Smooth muscle cell (in vitro differentiated cells): ENCODE measurements at regions not wholly inside any gene's neighbourhood (a gene's known extent, or its start where the extent isn't known, plus 50 kb on each side); places are given as distances from the start of the nearest gene placed in this dataset.

Experiments used
- DNase-seq: peaks from one replicate; lab custom pipeline; 2025; ENCODE audit not compliant: unreplicated experiment; lab: John Stamatoyannopoulos, UW
- H2AFZ ChIP-seq: fragments of 200-600 bp; sonication (generic); 2 replicates; pipeline ENCODE4 v1.6.0; 2016; ENCODE audit warnings: antibody characterized with exemption, low read depth, mild to moderate bottlenecking
- H3F3A ChIP-seq: fragments of 200-600 bp; sonication (generic); 2 replicates; pipeline ENCODE4 v1.6.0; 2017; ENCODE audit warnings: antibody characterized with exemption, low read depth
- H3K27ac ChIP-seq: fragments of 200-600 bp; sonication (generic); 2 replicates; pipeline ENCODE4 v1.5.1; 2016; ENCODE audit warnings: low read depth, mild to moderate bottlenecking
- H3K27me3 ChIP-seq: fragments of 200-600 bp; sonication (generic); 2 replicates; pipeline ENCODE4 v1.6.1; 2016; ENCODE audit warnings: low read depth, mild to moderate bottlenecking
- H3K36me3 ChIP-seq: fragments of 200-600 bp; sonication (generic); 2 replicates; pipeline ENCODE4 v1.5.1; 2016; ENCODE audit warnings: low read depth
- H3K4me1 ChIP-seq: fragments of 200-600 bp; sonication (generic); 2 replicates; pipeline ENCODE4 v1.5.1; 2016; ENCODE audit warnings: low read depth
- H3K4me2 ChIP-seq: fragments of 200-600 bp; sonication (generic); 2 replicates; pipeline ENCODE4 v1.6.0; 2016; ENCODE audit warnings: mild to moderate bottlenecking
- H3K4me3 ChIP-seq: fragments of 200-600 bp; sonication (generic); 2 replicates; pipeline ENCODE4 v1.5.1; 2016; ENCODE audit warnings: mild to moderate bottlenecking
- H3K79me2 ChIP-seq: fragments of 200-600 bp; sonication (generic); 2 replicates; pipeline ENCODE4 v1.6.0; 2016; ENCODE audit warnings: low read depth, mild to moderate bottlenecking
- H3K9ac ChIP-seq: fragments of 200-600 bp; sonication (generic); 2 replicates; pipeline ENCODE4 v1.6.0; 2016; ENCODE audit warnings: low read depth
- H3K9me3 ChIP-seq: fragments of 200-600 bp; sonication (generic); replicated peaks from 2 replicates; pipeline ENCODE4 v1.5.1; 2016; ENCODE audit warnings: low read depth
- H4K20me1 ChIP-seq: fragments of 200-600 bp; sonication (generic); 2 replicates; pipeline ENCODE4 v1.6.0; 2016; ENCODE audit warnings: low read depth
- CTCF ChIP-seq: fragments of 200-600 bp; sonication (generic); IDR thresholded peaks from 2 replicates; pipeline ENCODE4 v1.5.1; 2017; ENCODE audit warnings: borderline replicate concordance, mild to moderate bottlenecking, antibody characterized with exemption; ENCODE audit not compliant: insufficient read depth, poor library complexity, severe bottlenecking
- WGBS: methylation state at CpG from one replicate; pipeline ENCODE4 v1.1.7; 2016; ENCODE audit warnings: low lambda C conversion rate; 5-methylcytosine and 5-hydroxymethylcytosine counted together

GRCh38 chr14:34232790-34233189 lies 229.2 kb downstream of the SPTSSA start:
- no peak for TF ChIP-seq CTCF
- 88% methylated on average over 2 of the region's 2 CpGs for whole genome bisulfite sequencing
- no peaks in the 10 kb centered on the region for H3K4me1 ChIP-seq
- H3K27ac ChIP-seq, result no peak overlapping the region
- H3K79me2 ChIP-seq, result no peaks in the 10 kb centered on the region
- H4K20me1 ChIP-seq, result no peaks in the 10 kb centered on the region
- no peak overlapping the region for H2AFZ ChIP-seq
- no peak overlapping the region for H3K4me3 ChIP-seq
- no peaks in the 10 kb centered on the region for H3K9me3 ChIP-seq
- no peak for DNase-seq
- no peaks in the 10 kb centered on the region for H3K36me3 ChIP-seq
- no peaks in the 10 kb centered on the region for H3F3A ChIP-seq
- H3K9ac ChIP-seq, result no peak overlapping the region
- H3K27me3 ChIP-seq, result no peaks in the 10 kb centered on the region
- no peak overlapping the region for H3K4me2 ChIP-seq

GRCh38 chr14:34231626-34232025 lies 230.4 kb downstream of the SPTSSA start:
- Histone ChIP-seq H3K9ac (no peak overlapping the region), H3K27ac (no peak overlapping the region), H3K4me2 (no peak overlapping the region), H3K9me3 (no peaks in the 10 kb centered on the region), H4K20me1 (no peaks in the 10 kb centered on the region), H3K27me3 (no peaks in the 10 kb centered on the region), H3K4me1 (no peaks in the 10 kb centered on the region), H3K79me2 (no peaks in the 10 kb centered on the region), H3K4me3 (no peak overlapping the region), H2AFZ (no peak overlapping the region), H3F3A (no peaks in the 10 kb centered on the region), H3K36me3 (no peaks in the 10 kb centered on the region)
- TF ChIP-seq CTCF, result no peak
- no peak for DNase-seq
- 68% methylated on average over 5 of the region's 5 CpGs for WGBS

GRCh38 chr14:34229140-34229539 lies 232.9 kb downstream of the SPTSSA start:
- DNase-seq, result no peak
- no peaks in the 10 kb centered on the region for H3K9me3 ChIP-seq

More at GRCh38 chr14:34229140-34229539, 232.9 kb downstream of the SPTSSA start:
- Histone ChIP-seq H3K4me2 (no peak overlapping the region), H3K79me2 (no peaks in the 10 kb centered on the region), H3K36me3 (no peaks in the 10 kb centered on the region), H3K4me3 (no peak overlapping the region), H4K20me1 (no peaks in the 10 kb centered on the region), H3K9ac (no peak overlapping the region), H3K4me1 (no peaks in the 10 kb centered on the region), H3K27me3 (no peaks in the 10 kb centered on the region), H3K27ac (no peak overlapping the region), H2AFZ (no peak overlapping the region), H3F3A (no peaks in the 10 kb centered on the region)
- WGBS, result 95% methylated on average over 7 of the region's 7 CpGs
- TF ChIP-seq CTCF, result no peak
